CD4-positive, alpha-beta T cell treated with Interleukin-10 for 1 hour (primary cell): ENCODE measurements at regions not wholly inside any gene's neighbourhood (a gene's known extent, or its start where the extent isn't known, plus 50 kb on each side); places are given as distances from the start of the nearest gene placed in this dataset.

ENCODE experiments used
- DNase-seq: peaks from one replicate; pipeline ENCODE4 v3.0.0-alpha.2; 2020

GRCh38 chr3:94896994-94897393 is 834.1 kb downstream of the NSUN3 start:
- no peak for DNase-seq

GRCh38 chr3:94904156-94904674 is 841.4 kb downstream of the NSUN3 start:
- DNase-seq: no peak

- no peak for DNase-seq
Observed at GRCh38 chr3:94909726-94910125, 846.9 kb downstream of the NSUN3 start.

GRCh38 chr3:94912656-94913055 is 849.8 kb downstream of the NSUN3 start:
- DNase-seq: no peak

GRCh38 chr3:94927175-94927574 is 864.3 kb downstream of the NSUN3 start:
- DNase-seq: no peak

- no peak for DNase-seq
Observed at GRCh38 chr3:94928921-94929320, 866.1 kb downstream of the NSUN3 start.

GRCh38 chr3:94935738-94936580 is 873.1 kb downstream of the NSUN3 start:
- DNase-seq: no peak

- DNase-seq: no peak
Observed at GRCh38 chr3:94937980-94938379, 875.1 kb downstream of the NSUN3 start.

GRCh38 chr3:94946683-94947082 is 883.8 kb downstream of the NSUN3 start:
- DNase-seq: no peak

- no peak for DNase-seq
Observed at GRCh38 chr3:94961423-94962100, 898.7 kb downstream of the NSUN3 start.

- DNase-seq: no peak
Observed at GRCh38 chr3:94965867-94966475, 903.1 kb downstream of the NSUN3 start.

- DNase-seq: no peak
Observed at GRCh38 chr3:94967196-94967595, 904.3 kb downstream of the NSUN3 start.

- no peak for DNase-seq
Observed at GRCh38 chr3:94968519-94968918, 905.7 kb downstream of the NSUN3 start.

GRCh38 chr3:94972066-94972465 is 909.2 kb downstream of the NSUN3 start:
- no peak for DNase-seq

- no peak for DNase-seq
Observed at GRCh38 chr3:94978084-94978483, 915.2 kb downstream of the NSUN3 start.

GRCh38 chr3:94985778-94986177 is 922.9 kb downstream of the NSUN3 start:
- no peak for DNase-seq

- no peak for DNase-seq
Observed at GRCh38 chr3:94990952-94991705, 928.3 kb downstream of the NSUN3 start.

- no peak for DNase-seq
Observed at GRCh38 chr3:94996743-94997142, 933.9 kb downstream of the NSUN3 start.

- DNase-seq: no peak
Observed at GRCh38 chr3:95002438-95003046, 939.7 kb downstream of the NSUN3 start.

- no peak for DNase-seq
Observed at GRCh38 chr3:95028688-95029087, 965.8 kb downstream of the NSUN3 start.

GRCh38 chr3:95029644-95030043 is 966.8 kb downstream of the NSUN3 start:
- no peak for DNase-seq

GRCh38 chr3:95036526-95037021 is 973.7 kb downstream of the NSUN3 start:
- DNase-seq: no peak
